ENCODE measurements at regions not wholly inside any gene's neighbourhood (a gene's known extent, or its start where the extent isn't known, plus 50 kb on each side); places are given as distances from the start of the nearest gene placed in this dataset.

DNA sequence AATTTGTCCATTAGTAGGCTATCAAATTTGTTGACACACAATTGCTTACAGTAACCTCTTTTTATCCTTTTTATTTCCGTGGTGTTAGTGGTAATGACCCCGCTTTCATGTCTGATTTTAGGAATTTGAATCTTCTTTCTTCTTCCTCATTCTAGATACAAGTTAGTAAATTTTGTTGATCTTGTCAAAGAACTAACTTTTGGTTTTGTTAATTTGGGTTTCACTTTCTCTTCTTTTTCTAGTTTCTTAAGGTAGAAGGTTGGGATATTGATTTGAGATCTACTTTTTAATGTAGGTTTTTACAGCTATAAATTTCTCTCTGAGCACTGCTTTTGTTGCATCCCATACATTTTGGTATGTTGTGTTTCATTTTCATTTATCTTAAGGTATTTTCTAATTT lies 53.3 kb upstream of the SLC7A1 start:
- Mint-ChIP-seq H3K4me3 (ENCODE audit: low read depth) (no peak overlapping the region), H3K9me3 (ENCODE audit: low read depth) (peaks cover 5% of the 10 kb centered on the region), H3K27ac (no peak overlapping the region), H3K4me1 (ENCODE audit: low read depth) (no peaks in the 10 kb centered on the region), H3K36me3 (ENCODE audit: insufficient read depth) (no peaks in the 10 kb centered on the region), H3K27me3 (no peaks in the 10 kb centered on the region)
- TF ChIP-seq CTCF (IDR thresholded peaks at IDR 0.05; ENCODE audit: unreplicated experiment), result no peak
- no peak for DNase-seq (ENCODE audit: low spot score, unreplicated experiment)
